ENCODE measurements at regions not wholly inside any gene's neighbourhood (a gene's known extent, or its start where the extent isn't known, plus 50 kb on each side); places are given as distances from the start of the nearest gene placed in this dataset.

GRCh38 chr1:83813576-83813975 is 185.4 kb downstream of the TTLL7 start:
- no peak for DNase-seq

DNA sequence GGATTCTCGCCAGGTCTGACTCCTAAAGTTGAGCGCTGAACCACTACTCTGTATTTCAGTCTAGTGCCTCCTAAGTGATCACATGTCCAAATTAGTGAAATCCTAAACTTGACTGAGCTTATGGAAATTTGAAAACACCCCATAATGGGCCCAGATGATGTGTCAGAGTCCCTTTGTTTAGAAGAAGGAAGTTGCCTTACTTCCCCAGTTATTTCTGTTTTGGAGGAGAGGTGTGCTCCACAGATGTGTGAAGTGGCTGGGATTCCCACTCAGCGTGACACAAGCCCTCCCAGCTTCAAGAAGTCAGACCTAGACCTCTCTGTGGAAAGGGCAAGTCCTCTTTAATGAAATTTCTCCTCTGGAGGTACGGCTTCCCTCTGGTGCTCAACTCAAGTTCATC is 188.8 kb downstream of the TTLL7 start:
- no peak for DNase-seq

DNA sequence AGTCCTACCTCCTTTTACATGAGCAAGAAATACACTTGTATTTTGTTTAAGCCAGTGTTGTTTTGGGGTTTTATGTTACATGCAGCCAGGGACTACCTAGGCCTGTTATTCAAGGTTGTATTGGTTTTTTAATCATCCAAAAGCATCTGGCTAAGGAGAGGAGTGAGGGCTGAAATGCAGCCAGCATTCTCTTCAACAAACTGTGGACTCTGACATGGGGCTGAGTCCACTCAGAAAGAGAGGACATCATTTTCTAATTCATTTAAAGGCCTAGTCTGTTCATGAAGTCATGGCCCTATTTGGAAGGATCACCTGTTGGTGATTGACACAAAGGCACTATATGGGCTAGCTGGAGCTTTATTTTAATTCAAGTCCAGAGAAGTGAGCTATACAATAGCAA is 190.4 kb downstream of the TTLL7 start:
- DNase-seq: no peak

- no peak for DNase-seq
These were observed 191.1 kb downstream of the TTLL7 start for GRCh38 chr1:83807821-83808220.

DNA sequence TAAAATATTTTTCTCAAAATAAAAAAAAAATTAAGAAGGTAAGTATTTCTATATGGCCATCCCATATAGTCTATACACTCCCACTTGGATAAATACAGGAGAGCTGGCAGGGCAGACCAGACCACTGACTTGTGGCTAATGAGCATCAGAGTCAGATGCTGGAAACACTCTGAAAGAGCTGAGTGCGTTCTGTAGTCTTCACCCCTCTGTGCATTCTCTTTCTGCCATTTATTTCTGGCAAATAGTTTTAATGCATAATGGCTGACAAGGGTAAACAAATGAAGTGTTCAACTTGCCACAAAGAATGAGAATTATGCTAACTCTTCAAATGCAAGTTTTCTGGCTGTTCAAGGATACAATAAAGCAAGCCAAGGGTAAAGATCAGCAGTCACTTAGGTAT is 191.7 kb downstream of the TTLL7 start:
- no peak for DNase-seq

GRCh38 chr1:83805921-83806320 is 193.0 kb downstream of the TTLL7 start:
- DNase-seq: no peak

GRCh38 chr1:83802460-83803152 is 196.3 kb downstream of the TTLL7 start:
- no peak for DNase-seq

- DNase-seq: no peak
These were observed 196.9 kb downstream of the TTLL7 start for GRCh38 chr1:83802023-83802422.

DNA sequence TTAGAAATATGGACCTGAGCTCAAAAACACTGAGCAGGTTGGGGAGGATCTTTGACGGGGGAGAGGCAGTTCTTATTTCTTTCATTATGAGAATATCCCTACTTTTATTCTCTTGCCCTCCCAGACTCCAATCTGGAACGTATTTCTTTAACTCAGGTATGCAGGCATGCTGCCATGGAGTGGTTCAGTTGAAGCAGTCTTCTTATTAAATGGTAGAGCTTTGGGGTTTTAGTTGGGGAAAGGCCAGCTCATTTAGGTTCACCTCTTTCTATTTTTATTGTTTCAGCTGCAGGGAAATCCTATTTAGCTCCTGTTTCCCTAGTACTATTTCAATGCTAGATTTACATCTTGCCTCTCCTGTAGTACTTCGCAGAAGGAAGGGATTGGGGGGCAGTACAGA is 198.9 kb downstream of the TTLL7 start:
- no peak for DNase-seq

GRCh38 chr1:83799594-83799993 is 199.3 kb downstream of the TTLL7 start:
- no peak for DNase-seq

DNA sequence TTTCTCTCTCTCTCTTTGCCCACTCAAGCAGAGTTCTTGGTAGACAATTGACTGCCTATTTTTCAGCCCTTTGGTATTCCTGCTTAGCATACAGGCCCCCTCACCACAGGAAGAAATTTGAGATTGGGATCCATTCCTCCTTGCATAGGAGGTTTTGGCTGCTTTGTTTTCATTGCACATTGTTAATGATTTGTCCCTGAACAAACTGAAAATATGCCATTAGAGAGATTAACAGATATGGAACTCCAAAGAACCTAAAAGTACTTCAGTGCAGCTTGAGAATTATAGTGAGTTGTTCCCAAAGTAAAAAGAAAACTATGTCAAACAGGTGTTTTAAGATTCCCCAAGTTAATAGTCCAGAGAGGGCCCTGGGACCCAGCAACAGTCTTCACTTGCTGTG is 200.0 kb downstream of the TTLL7 start:
- DNase-seq: no peak

GRCh38 chr1:83796409-83796808 is 202.5 kb downstream of the TTLL7 start:
- DNase-seq: no peak

GRCh38 chr1:83794384-83794783 is 204.5 kb downstream of the TTLL7 start:
- DNase-seq: no peak

GRCh38 chr1:83791821-83792437 is 207.0 kb downstream of the TTLL7 start:
- DNase-seq: no peak

GRCh38 chr1:83790446-83790845 is 208.5 kb downstream of the TTLL7 start:
- no peak for DNase-seq

GRCh38 chr1:83787246-83787998 is 211.5 kb downstream of the TTLL7 start:
- no peak for DNase-seq

GRCh38 chr1:83781667-83782066 is 217.3 kb downstream of the TTLL7 start:
- DNase-seq: no peak

GRCh38 chr1:83779565-83779964 is 219.4 kb downstream of the TTLL7 start:
- no peak for DNase-seq

- DNase-seq: no peak
These were observed 221.2 kb downstream of the TTLL7 start for GRCh38 chr1:83777758-83778101.

DNA sequence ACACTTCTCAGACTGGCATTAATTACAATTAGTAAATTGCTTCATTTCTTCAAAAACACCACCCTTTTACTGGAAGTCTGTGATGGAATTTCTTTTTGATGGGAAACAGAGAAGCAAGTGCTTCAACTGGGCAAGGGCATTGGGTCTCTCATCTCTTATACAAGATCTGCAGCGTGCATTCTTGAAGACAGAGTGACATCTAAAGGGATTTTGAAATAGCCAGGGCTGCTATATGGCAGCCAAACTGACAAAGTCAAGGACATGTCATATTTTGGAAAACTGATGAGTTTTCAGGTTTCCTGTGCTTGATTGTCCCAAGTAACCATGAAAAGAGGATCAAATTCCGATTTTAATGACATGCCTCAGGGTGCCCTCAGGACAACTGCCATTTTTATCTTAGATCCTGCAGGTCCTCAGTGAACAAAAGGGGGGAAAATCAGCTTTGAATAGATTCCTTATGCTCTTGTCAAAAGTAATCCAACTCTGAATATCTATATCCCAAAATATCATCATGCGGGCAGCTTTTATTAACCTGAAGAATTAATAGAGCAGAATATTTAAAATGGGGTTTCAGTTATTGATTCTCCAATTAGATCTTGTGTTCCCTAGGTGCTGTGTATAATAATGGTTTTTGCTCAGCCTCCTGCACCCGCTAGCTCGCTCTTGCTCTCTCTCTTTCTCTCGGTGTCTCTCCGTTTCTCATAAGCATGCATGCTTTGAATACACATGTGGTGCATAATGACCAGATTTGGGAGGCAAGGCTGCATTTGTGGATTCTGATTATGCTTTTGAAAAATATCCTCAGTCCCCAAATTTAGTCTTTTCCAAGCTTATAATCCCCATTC is 221.8 kb downstream of the TTLL7 start:
- no peak for DNase-seq

GRCh38 chr1:83775977-83776603 is 222.8 kb downstream of the TTLL7 start:
- no peak for DNase-seq

DNA sequence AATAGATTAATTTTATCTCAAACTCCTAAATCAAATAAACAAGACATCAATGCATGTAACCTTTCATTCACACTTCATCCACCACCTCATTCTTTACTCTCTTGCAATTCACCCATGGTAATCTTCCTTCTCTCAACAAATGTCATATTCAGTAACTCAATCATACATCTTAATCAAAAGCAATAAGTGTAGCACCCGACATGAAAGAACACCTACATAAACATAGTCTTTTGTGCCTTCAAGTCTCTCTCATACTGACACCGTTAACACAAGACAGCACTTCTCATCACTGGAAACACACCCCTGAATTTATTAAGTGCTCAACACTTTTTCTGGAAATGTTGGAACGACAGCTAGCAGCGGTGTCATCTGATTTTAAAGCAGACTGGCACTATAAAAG is 225.9 kb downstream of the TTLL7 start:
- DNase-seq: no peak

GRCh38 chr1:83770319-83770661 is 228.6 kb downstream of the TTLL7 start:
- no peak for DNase-seq

Measured in SW 1271 (cell line).